Adrenal gland (tissue), 9 donors: ENCODE measurements at regions not wholly inside any gene's neighbourhood (a gene's known extent, or its start where the extent isn't known, plus 50 kb on each side); places are given as distances from the start of the nearest gene placed in this dataset.
"Not testable (repeated sequence)": the region's sequence is repeated elsewhere in the genome, so short reads cannot be mapped to it uniquely, and the experiment has no call there.

Experiments used
- DNase-seq, 7 donors: peaks; one replicate each; pipeline ENCODE4 v3.0.0-alpha.2; 2019 to 2020
- H3K27ac ChIP-seq, 5 donors: fragments of 200-600 bp; sonication (generic) in 4 of 5; 1 replicate in 3 of 5; 2 replicates in 2 of 5; pipeline versions ENCODE4 v1.5.1 to v1.8.0; 2016 to 2020; ENCODE audit warnings: mild to moderate bottlenecking in 1 of 5
- H3K27me3 ChIP-seq: fragments of 200-600 bp; 2 replicates; pipeline ENCODE4 v1.8.0; 2021
- H3K36me3 ChIP-seq, 2 donors: fragments of 200-600 bp; replicated peaks in 1 of 2; 1 replicate in 1 of 2; 2 replicates in 1 of 2; pipeline versions ENCODE4 v1.5.1 to v1.8.0; 2018 to 2022
- H3K4me1 ChIP-seq, 2 donors: fragments of 200-600 bp; replicated peaks in 1 of 2; 1 replicate in 1 of 2; 2 replicates in 1 of 2; pipeline versions ENCODE4 v1.5.1 to v1.8.0; 2018 to 2021
- H3K4me3 ChIP-seq, 4 donors: fragments of 200-600 bp; sonication (generic) in 3 of 4; one replicate each; pipeline ENCODE4 v1.5.1; 2016 to 2018
- H3K9me3 ChIP-seq, 3 donors: fragments of 200-600 bp; sonication (generic) in 1 of 3; replicated peaks in 1 of 3; 1 replicate in 2 of 3; 2 replicates in 1 of 3; pipeline versions ENCODE4 v1.5.1 to v1.8.0; 2016 to 2021
- POLR2A ChIP-seq, 2 donors: fragments of 450-650 bp; IDR thresholded peaks; one replicate each; pipeline ENCODE4 v1.6.1; 2017; ENCODE audit warnings: antibody characterized with exemption in 2 of 2, mild to moderate bottlenecking in 2 of 2, moderate library complexity in 1 of 2
- WGBS, 4 donors: extraction: QIAGEN DNeasy Blood & Tissue Kit in 2 of 4; methylation state at CpG; one replicate each; pipeline versions ENCODE4 v1.1.5 to v1.1.7; 2013 to 2017; 5-methylcytosine and 5-hydroxymethylcytosine counted together
- intact Hi-C, 2 donors: fragments of 100-400 bp; cut with DNase I; formaldehyde crosslinking; loops; one replicate each; pipeline versions ENCODE4 v1.14.1 to v1.15.0; 2022 to 2023
- TF ChIP-seq, protein P1 (sequence below), 6 experiments: fragments of 450-650 bp in 4 of 6; fragments of 200-600 bp in 2 of 6; sonication (generic) in 1 of 6; IDR thresholded peaks; 1 replicate in 5 of 6; 2 replicates in 1 of 6; pipeline versions ENCODE4 v1.5.1 to v1.8.0; 2016 to 2021; ENCODE audit warnings: antibody characterized with exemption in 6 of 6, mild to moderate bottlenecking in 2 of 6, moderate library complexity in 1 of 6
- donor health status: healthy with polysubstance abuse.
- donor health status: Bipolar disorder and iron deficiency.
- donor health status: DM: yes; HTN: yes; CAD: no.
- donor health status: DM: no; HTN: no; CAD: no.
- donor health status: DM: no; HTN: no; CAD: no.

DNA sequence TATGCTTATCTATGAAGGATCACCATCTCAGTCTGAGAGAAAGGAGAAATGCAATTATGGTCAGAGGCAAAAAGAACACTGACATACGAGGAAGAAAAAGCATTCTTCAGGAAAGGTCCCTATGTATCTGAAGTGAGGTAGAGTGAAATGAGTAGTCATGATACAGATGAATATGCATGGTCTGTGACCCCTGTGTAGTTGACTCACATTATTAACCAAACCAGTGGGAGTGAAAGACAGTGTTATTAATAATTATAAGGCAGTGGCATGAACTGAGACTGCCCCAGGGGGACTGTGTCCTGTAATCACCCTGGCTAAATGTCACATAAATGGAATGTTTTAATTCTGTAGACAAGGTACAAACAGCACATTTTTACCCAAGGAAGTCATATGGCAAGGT lies 1320.2 kb upstream of the PCDH9 start:
- intact Hi-C loops: no loop called here
- 39 to 54% (median 49%) methylated on average over 1 of the region's 1 CpG for WGBS, 4 donors
- TF ChIP-seq, protein P1, sequence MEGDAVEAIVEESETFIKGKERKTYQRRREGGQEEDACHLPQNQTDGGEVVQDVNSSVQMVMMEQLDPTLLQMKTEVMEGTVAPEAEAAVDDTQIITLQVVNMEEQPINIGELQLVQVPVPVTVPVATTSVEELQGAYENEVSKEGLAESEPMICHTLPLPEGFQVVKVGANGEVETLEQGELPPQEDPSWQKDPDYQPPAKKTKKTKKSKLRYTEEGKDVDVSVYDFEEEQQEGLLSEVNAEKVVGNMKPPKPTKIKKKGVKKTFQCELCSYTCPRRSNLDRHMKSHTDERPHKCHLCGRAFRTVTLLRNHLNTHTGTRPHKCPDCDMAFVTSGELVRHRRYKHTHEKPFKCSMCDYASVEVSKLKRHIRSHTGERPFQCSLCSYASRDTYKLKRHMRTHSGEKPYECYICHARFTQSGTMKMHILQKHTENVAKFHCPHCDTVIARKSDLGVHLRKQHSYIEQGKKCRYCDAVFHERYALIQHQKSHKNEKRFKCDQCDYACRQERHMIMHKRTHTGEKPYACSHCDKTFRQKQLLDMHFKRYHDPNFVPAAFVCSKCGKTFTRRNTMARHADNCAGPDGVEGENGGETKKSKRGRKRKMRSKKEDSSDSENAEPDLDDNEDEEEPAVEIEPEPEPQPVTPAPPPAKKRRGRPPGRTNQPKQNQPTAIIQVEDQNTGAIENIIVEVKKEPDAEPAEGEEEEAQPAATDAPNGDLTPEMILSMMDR (IDR thresholded peaks at IDR 0.05): no peak
- TF ChIP-seq POLR2A (IDR thresholded peaks at IDR 0.05): no peak
- DNase-seq: no peak
- Histone ChIP-seq H3K9me3 (no peaks in the 10 kb centered on the region), H3K27me3 (no peaks in the 10 kb centered on the region), H3K4me1 (no peaks in the 10 kb centered on the region), H3K27ac (no peak overlapping the region), H3K36me3 (no peaks in the 10 kb centered on the region), H3K4me3 (no peak overlapping the region)

DNA sequence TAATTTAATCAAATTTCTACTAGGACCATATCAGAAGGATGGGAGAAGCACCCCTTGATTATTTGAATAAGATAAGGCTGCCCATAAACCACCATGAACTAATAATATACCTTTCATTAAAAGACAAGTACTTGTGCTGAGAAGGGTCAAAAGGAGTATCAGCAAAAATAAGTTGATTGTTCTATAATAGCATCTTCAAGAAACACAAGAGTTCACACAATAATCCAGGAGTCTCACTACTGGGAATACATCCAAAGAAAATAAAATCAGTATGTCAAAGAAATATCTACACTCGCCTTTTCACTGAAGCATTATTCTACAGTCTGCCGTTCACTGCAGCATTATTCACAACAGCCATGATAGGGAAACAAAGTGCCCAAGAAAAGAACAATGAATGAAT lies 1310.1 kb upstream of the PCDH9 start:
- intact Hi-C loops: no loop called here
- no peak for TF ChIP-seq POLR2A (IDR thresholded peaks at IDR 0.05)
- TF ChIP-seq, protein P1 (IDR thresholded peaks at IDR 0.05): no peak
- no peak for DNase-seq

DNA sequence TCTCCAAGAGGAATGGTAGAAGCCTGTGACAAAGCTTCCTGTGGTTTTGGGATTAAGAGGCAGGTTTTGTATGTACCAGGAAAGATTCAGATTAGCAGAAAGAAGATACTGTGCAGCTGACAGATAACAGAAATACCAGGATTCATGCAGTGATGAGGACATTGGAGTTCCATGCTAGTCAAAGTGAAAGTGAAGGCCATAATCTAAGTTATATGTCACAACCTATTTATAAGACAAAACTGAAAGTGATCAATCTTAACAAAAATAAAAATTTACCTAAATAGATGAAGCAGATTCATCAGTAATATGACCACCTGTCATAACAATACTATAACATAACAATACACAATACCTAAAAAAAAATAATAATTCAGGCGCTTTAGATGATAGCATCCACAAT lies 1305.2 kb upstream of the PCDH9 start:
- Histone ChIP-seq H3K36me3 (no peaks in the 10 kb centered on the region), H3K4me1 (no peaks in the 10 kb centered on the region), H3K4me3 (no peak overlapping the region), H3K27me3 (no peaks in the 10 kb centered on the region), H3K27ac (no peak overlapping the region), H3K9me3 (no peaks in the 10 kb centered on the region)
- intact Hi-C loops: no loop called here
- TF ChIP-seq POLR2A (IDR thresholded peaks at IDR 0.05): no peak
- TF ChIP-seq, protein P1 (IDR thresholded peaks at IDR 0.05): no peak
- DNase-seq: no peak
- 91 to 94% (median 94%) methylated on average over 1 of the region's 1 CpG for WGBS, 4 donors

More for the DNA sequence above, 1310.1 kb upstream of the PCDH9 start:
- Histone ChIP-seq H3K4me1 (no peaks in the 10 kb centered on the region), H3K9me3 (no peaks in the 10 kb centered on the region), H3K4me3 (no peak overlapping the region), H3K27ac (no peak overlapping the region), H3K27me3 (no peaks in the 10 kb centered on the region), H3K36me3 (no peaks in the 10 kb centered on the region)
- WGBS, 4 donors: 56 to 66% (median 62%) methylated on average over 2 of the region's 2 CpGs

DNA sequence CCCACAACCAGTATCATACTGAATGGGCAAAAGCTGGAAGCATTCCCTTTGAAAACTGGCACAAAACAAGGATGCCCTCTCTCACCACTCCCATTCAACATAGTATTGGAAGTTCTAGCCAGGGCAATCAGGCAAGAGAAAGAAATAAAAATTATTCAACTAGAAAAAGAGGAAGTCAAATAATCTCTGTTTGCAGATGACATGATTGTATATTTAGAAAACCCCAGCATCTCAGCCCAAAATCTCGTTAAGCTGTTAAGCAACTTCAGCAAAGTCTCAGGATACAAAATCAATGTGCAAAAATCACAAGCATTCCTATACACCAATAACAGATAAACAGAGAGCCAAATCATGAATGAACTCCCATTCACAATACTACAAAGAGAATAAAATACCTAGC lies 1297.0 kb upstream of the PCDH9 start:
- DNase-seq, H3K4me3 ChIP-seq, intact Hi-C loops, H3K27ac ChIP-seq, H3K27me3 ChIP-seq, H3K9me3 ChIP-seq, H3K36me3 ChIP-seq, H3K4me1 ChIP-seq: not testable (repeated sequence)
- 55 to 83% (median 73%) methylated on average over 1 of the region's 1 CpG for whole genome bisulfite sequencing, 4 donors

DNA sequence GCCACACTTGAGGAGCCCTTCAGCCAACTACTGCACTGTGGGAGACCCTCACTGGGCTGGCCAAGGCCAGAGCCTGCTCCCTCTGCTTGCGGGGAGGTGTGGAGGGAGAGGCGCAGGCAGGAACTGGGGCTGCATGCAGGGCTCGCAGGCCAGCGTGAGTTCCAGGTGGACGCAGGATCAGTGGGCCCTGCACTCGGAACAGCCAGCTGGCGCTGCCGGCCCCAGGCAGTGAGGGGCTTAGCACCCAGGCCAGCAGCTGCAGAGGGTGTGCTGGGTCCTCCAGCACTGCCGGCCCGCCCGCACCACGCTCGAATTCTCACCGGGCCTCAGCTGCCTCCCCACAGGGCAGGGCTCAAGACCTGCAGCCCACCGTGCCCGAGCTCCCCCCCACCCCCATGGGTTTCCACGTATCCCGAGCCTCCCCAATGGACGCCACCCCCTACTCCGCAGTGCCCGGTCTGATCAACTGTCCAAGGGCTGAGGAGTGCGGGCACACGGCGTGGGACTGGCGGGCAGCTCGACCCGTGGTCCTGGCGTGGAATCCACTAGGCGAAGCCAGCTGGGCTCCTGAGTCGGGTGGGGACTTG lies 1293.8 kb upstream of the PCDH9 start:
- WGBS, 4 donors: 84 to 100% (median 88%) methylated on average over 6 to 30 of the region's 30 CpGs
- TF ChIP-seq POLR2A (IDR thresholded peaks at IDR 0.05): no peak
- TF ChIP-seq, protein P1 (IDR thresholded peaks at IDR 0.05): no peak

More for the DNA sequence above, 1293.8 kb upstream of the PCDH9 start:
- H3K9me3 ChIP-seq: no peaks in the 10 kb centered on the region
- H3K36me3 ChIP-seq: no peaks in the 10 kb centered on the region
- H3K4me3 ChIP-seq: no peak overlapping the region
- H3K4me1 ChIP-seq: no peaks in the 10 kb centered on the region
- no peak for DNase-seq
- intact Hi-C loops: no loop called here
- no peaks in the 10 kb centered on the region for H3K27me3 ChIP-seq
- no peak overlapping the region for H3K27ac ChIP-seq
